HEK293T (cell line): ENCODE measurements at regions not wholly inside any gene's neighbourhood (a gene's known extent, or its start where the extent isn't known, plus 50 kb on each side); places are given as distances from the start of the nearest gene placed in this dataset.

Experiments
- CTCF ChIA-PET: fragments of 350-600 bp; formaldehyde crosslinking; extraction: SDS; loops from one replicate; lab custom pipeline; 2021; ENCODE audit warnings: antibody characterized with exemption, inconsistent platforms; lab: Yijun Ruan, JAX
- POLR2A ChIA-PET: fragments of 350-600 bp; formaldehyde crosslinking; extraction: SDS; loops from one replicate; lab custom pipeline; 2020; ENCODE audit warnings: antibody characterized with exemption, inconsistent platforms; lab: Yijun Ruan, JAX
- DNase-seq: peaks from one replicate; pipeline ENCODE4 v3.0.0; 2012; ENCODE audit warnings: mixed read lengths; ENCODE audit errors: extremely low spot score
- ARNT ChIP-seq: fragments of 450-650 bp; IDR thresholded peaks from 2 replicates; pipeline ENCODE4 v1.6.1; 2017; ENCODE audit warnings: mild to moderate bottlenecking
- BHLHE40 ChIP-seq: fragments of 450-650 bp; IDR thresholded peaks from 2 replicates; pipeline ENCODE4 v1.6.1; 2016; ENCODE audit warnings: mild to moderate bottlenecking, moderate library complexity, borderline replicate concordance
- CTBP1 ChIP-seq: fragments of 450-650 bp; IDR thresholded peaks from 2 replicates; pipeline ENCODE4 v1.6.1; 2016; ENCODE audit warnings: borderline replicate concordance
- ELF4 ChIP-seq: fragments of 450-650 bp; IDR thresholded peaks from 2 replicates; pipeline ENCODE4 v1.6.1; 2017; ENCODE audit warnings: antibody characterized with exemption
- FOXA1 ChIP-seq: fragments of 450-650 bp; IDR thresholded peaks from 2 replicates; pipeline ENCODE4 v1.6.1; 2016; ENCODE audit warnings: mild to moderate bottlenecking
- FOXK2 ChIP-seq: fragments of 450-650 bp; IDR thresholded peaks from 2 replicates; pipeline ENCODE4 v1.6.1; 2016; ENCODE audit warnings: mild to moderate bottlenecking
- FOXM1 ChIP-seq: fragments of 450-650 bp; IDR thresholded peaks from 2 replicates; pipeline ENCODE4 v1.6.1; 2017; ENCODE audit warnings: mild to moderate bottlenecking, borderline replicate concordance
- HDGF ChIP-seq: fragments of 450-650 bp; IDR thresholded peaks from 2 replicates; pipeline ENCODE4 v1.6.1; 2017; ENCODE audit warnings: antibody characterized with exemption, borderline replicate concordance
- L3MBTL2 ChIP-seq: fragments of 450-650 bp; conservative IDR thresholded peaks from 2 replicates; pipeline ENCODE4 v1.6.1; 2016; ENCODE audit warnings: mild to moderate bottlenecking
- LEF1 ChIP-seq: fragments of 450-650 bp; IDR thresholded peaks from 2 replicates; pipeline ENCODE4 v1.6.1; 2017; ENCODE audit warnings: mild to moderate bottlenecking, borderline replicate concordance
- NFRKB ChIP-seq: fragments of 450-650 bp; IDR thresholded peaks from 2 replicates; pipeline ENCODE4 v1.6.1; 2016; ENCODE audit warnings: mild to moderate bottlenecking, moderate library complexity
- PKNOX1 ChIP-seq: fragments of 450-650 bp; IDR thresholded peaks from 2 replicates; pipeline ENCODE4 v1.6.1; 2016
- SP1 ChIP-seq: fragments of 450-650 bp; IDR thresholded peaks from 2 replicates; pipeline ENCODE4 v1.6.1; 2017
- SUZ12 ChIP-seq: fragments of 450-650 bp; IDR thresholded peaks from 2 replicates; pipeline ENCODE4 v1.6.1; 2016; ENCODE audit warnings: mild to moderate bottlenecking
- TARDBP ChIP-seq: fragments of 450-650 bp; IDR thresholded peaks from 2 replicates; pipeline ENCODE4 v1.6.1; 2016
- ZNF384 ChIP-seq: fragments of 450-650 bp; IDR thresholded peaks from 2 replicates; pipeline ENCODE4 v1.6.1; 2016

- TF ChIP-seq SUZ12 = no peak
- TF ChIP-seq FOXK2 = no peak
- no peak for TF ChIP-seq FOXA1
- TF ChIP-seq ZNF384 = no peak
- POLR2A ChIA-PET = no interaction called here
- peak; percentile 3 for DNase-seq
- CTCF ChIA-PET = no interaction called here
Measured at GRCh38 chrX:69016293-69016941, 148.8 kb downstream of the PJA1 start.

- no peak for DNase-seq
- TF ChIP-seq FOXK2 = no peak
- no peak for TF ChIP-seq ARNT
- no peak for TF ChIP-seq CTBP1
- TF ChIP-seq LEF1 = no peak
- no peak for TF ChIP-seq BHLHE40
- TF ChIP-seq FOXM1 = no peak
- no peak for TF ChIP-seq NFRKB
- no peak for TF ChIP-seq ELF4
- no peak for TF ChIP-seq SP1
- no peak for TF ChIP-seq L3MBTL2
- no peak for TF ChIP-seq PKNOX1
- TF ChIP-seq FOXA1 = no peak
- no peak for TF ChIP-seq HDGF
- TF ChIP-seq ZNF384 = no peak
- no peak for TF ChIP-seq TARDBP
- no peak for TF ChIP-seq SUZ12
- ChIA-PET POLR2A (no interaction called here), CTCF (no interaction called here)
Measured at GRCh38 chrX:69015564-69016292, 149.5 kb downstream of the PJA1 start.

GRCh38 chrX:69015156-69015555, 150.1 kb downstream of the PJA1 start:
- no peak for TF ChIP-seq SUZ12
- no peak for TF ChIP-seq SP1
- no peak for TF ChIP-seq HDGF
- no peak for TF ChIP-seq BHLHE40
- no peak for TF ChIP-seq CTBP1
- TF ChIP-seq FOXK2 = no peak
- TF ChIP-seq L3MBTL2 = no peak
- no peak for TF ChIP-seq ZNF384
- no peak for TF ChIP-seq PKNOX1
- CTCF ChIA-PET = no interaction called here
- POLR2A ChIA-PET = no interaction called here
- no peak for DNase-seq

- no peak for DNase-seq
- ChIA-PET CTCF (interaction anchor here (0.6 kb wide), 1 partner anchor 99 kb away, joined by 3 read pairs; no protein-coding TSS in a partner anchor), POLR2A (no interaction called here)
- TF ChIP-seq NFRKB (no peak), L3MBTL2 (no peak), ARNT (no peak), BHLHE40 (no peak), CTBP1 (no peak), SP1 (no peak), FOXK2 (no peak), PKNOX1 (no peak), ZNF384 (no peak), TARDBP (no peak), HDGF (no peak)
Measured at GRCh38 chrX:69014200-69014599, 151.1 kb downstream of the PJA1 start.

GRCh38 chrX:69010339-69010738, 154.9 kb downstream of the PJA1 start:
- POLR2A ChIA-PET = no interaction called here
- CTCF ChIA-PET = no interaction called here
- no peak for TF ChIP-seq ELF4
- TF ChIP-seq PKNOX1 = no peak
- TF ChIP-seq TARDBP = no peak
- TF ChIP-seq L3MBTL2 = no peak
- TF ChIP-seq LEF1 = no peak
- no peak for DNase-seq

GRCh38 chrX:69000877-69001276, 164.4 kb downstream of the PJA1 start:
- DNase-seq = no peak
- TF ChIP-seq TARDBP = no peak
- TF ChIP-seq L3MBTL2 = no peak
- no peak for TF ChIP-seq LEF1
- TF ChIP-seq FOXA1 = no peak
- TF ChIP-seq SUZ12 = no peak
- no peak for TF ChIP-seq ELF4
- TF ChIP-seq ARNT = no peak
- no peak for TF ChIP-seq FOXM1
- TF ChIP-seq ZNF384 = no peak
- POLR2A ChIA-PET = no interaction called here
- CTCF ChIA-PET = interaction anchor here (0.6 kb wide), 1 partner anchor 19 kb away, joined by 3 read pairs; no protein-coding TSS in a partner anchor
